Smooth muscle cell (in vitro differentiated cells): ENCODE measurements at regions not wholly inside any gene's neighbourhood (a gene's known extent, or its start where the extent isn't known, plus 50 kb on each side); places are given as distances from the start of the nearest gene placed in this dataset.
A peak's percentile ranks its signal among the peaks of the same experiment; 100 is the strongest.
"Not testable (repeated sequence)": the region's sequence is repeated elsewhere in the genome, so short reads cannot be mapped to it uniquely, and the experiment has no call there.

ENCODE experiments used
- DNase-seq: peaks from one replicate; lab custom pipeline; 2025; ENCODE audit not compliant: unreplicated experiment; lab: John Stamatoyannopoulos, UW
- H2AFZ ChIP-seq: fragments of 200-600 bp; sonication (generic); 2 replicates; pipeline ENCODE4 v1.6.0; 2016; ENCODE audit warnings: antibody characterized with exemption, low read depth, mild to moderate bottlenecking
- H3F3A ChIP-seq: fragments of 200-600 bp; sonication (generic); 2 replicates; pipeline ENCODE4 v1.6.0; 2017; ENCODE audit warnings: antibody characterized with exemption, low read depth
- H3K27ac ChIP-seq: fragments of 200-600 bp; sonication (generic); 2 replicates; pipeline ENCODE4 v1.5.1; 2016; ENCODE audit warnings: low read depth, mild to moderate bottlenecking
- H3K27me3 ChIP-seq: fragments of 200-600 bp; sonication (generic); 2 replicates; pipeline ENCODE4 v1.6.1; 2016; ENCODE audit warnings: low read depth, mild to moderate bottlenecking
- H3K36me3 ChIP-seq: fragments of 200-600 bp; sonication (generic); 2 replicates; pipeline ENCODE4 v1.5.1; 2016; ENCODE audit warnings: low read depth
- H3K4me1 ChIP-seq: fragments of 200-600 bp; sonication (generic); 2 replicates; pipeline ENCODE4 v1.5.1; 2016; ENCODE audit warnings: low read depth
- H3K4me2 ChIP-seq: fragments of 200-600 bp; sonication (generic); 2 replicates; pipeline ENCODE4 v1.6.0; 2016; ENCODE audit warnings: mild to moderate bottlenecking
- H3K4me3 ChIP-seq: fragments of 200-600 bp; sonication (generic); 2 replicates; pipeline ENCODE4 v1.5.1; 2016; ENCODE audit warnings: mild to moderate bottlenecking
- H3K79me2 ChIP-seq: fragments of 200-600 bp; sonication (generic); 2 replicates; pipeline ENCODE4 v1.6.0; 2016; ENCODE audit warnings: low read depth, mild to moderate bottlenecking
- H3K9ac ChIP-seq: fragments of 200-600 bp; sonication (generic); 2 replicates; pipeline ENCODE4 v1.6.0; 2016; ENCODE audit warnings: low read depth
- H3K9me3 ChIP-seq: fragments of 200-600 bp; sonication (generic); replicated peaks from 2 replicates; pipeline ENCODE4 v1.5.1; 2016; ENCODE audit warnings: low read depth
- H4K20me1 ChIP-seq: fragments of 200-600 bp; sonication (generic); 2 replicates; pipeline ENCODE4 v1.6.0; 2016; ENCODE audit warnings: low read depth
- CTCF ChIP-seq: fragments of 200-600 bp; sonication (generic); IDR thresholded peaks from 2 replicates; pipeline ENCODE4 v1.5.1; 2017; ENCODE audit warnings: borderline replicate concordance, mild to moderate bottlenecking, antibody characterized with exemption; ENCODE audit not compliant: insufficient read depth, poor library complexity, severe bottlenecking
- WGBS: methylation state at CpG from one replicate; pipeline ENCODE4 v1.1.7; 2016; ENCODE audit warnings: low lambda C conversion rate; 5-methylcytosine and 5-hydroxymethylcytosine counted together

GRCh38 chr4:117135634-117136354 lies 50.4 kb upstream of the TRAM1L1 start:
- Histone ChIP-seq H3F3A (no peaks in the 10 kb centered on the region), H3K79me2 (no peaks in the 10 kb centered on the region), H2AFZ (no peak overlapping the region), H3K4me2 (no peak overlapping the region), H3K4me1 (peaks cover 2% of the 10 kb centered on the region), H3K36me3 (no peaks in the 10 kb centered on the region), H3K27me3 (no peaks in the 10 kb centered on the region), H4K20me1 (no peaks in the 10 kb centered on the region), H3K27ac (peak overlapping the region; percentile 55), H3K4me3 (no peak overlapping the region), H3K9me3 (no peaks in the 10 kb centered on the region), H3K9ac (no peak overlapping the region)
- TF ChIP-seq CTCF = no peak
- DNase-seq = no peak

GRCh38 chr4:117137145-117137544 lies 51.8 kb upstream of the TRAM1L1 start:
- WGBS = 37% methylated on average over 2 of the region's 2 CpGs
- no peaks in the 10 kb centered on the region for H3K9me3 ChIP-seq
- no peaks in the 10 kb centered on the region for H3K27me3 ChIP-seq
- H3K4me3 ChIP-seq = no peak overlapping the region
- H3K4me2 ChIP-seq = no peak overlapping the region
- no peaks in the 10 kb centered on the region for H4K20me1 ChIP-seq
- H3K79me2 ChIP-seq = no peaks in the 10 kb centered on the region
- H3F3A ChIP-seq = no peaks in the 10 kb centered on the region
- H2AFZ ChIP-seq = no peak overlapping the region
- DNase-seq = no peak
- peaks cover 2% of the 10 kb centered on the region for H3K4me1 ChIP-seq
- no peak overlapping the region for H3K9ac ChIP-seq
- no peaks in the 10 kb centered on the region for H3K36me3 ChIP-seq
- peak overlapping the region; percentile 55 for H3K27ac ChIP-seq
- TF ChIP-seq CTCF = no peak

- not testable (repeated sequence) for DNase-seq, H3K27me3 ChIP-seq, H2AFZ ChIP-seq, H3K9me3 ChIP-seq, H4K20me1 ChIP-seq, H3K4me3 ChIP-seq, H3K4me2 ChIP-seq, H3K27ac ChIP-seq, H3K36me3 ChIP-seq, H3K9ac ChIP-seq, H3F3A ChIP-seq, H3K79me2 ChIP-seq, H3K4me1 ChIP-seq
- 97% methylated on average over 3 of the region's 3 CpGs for WGBS
Measured at GRCh38 chr4:117138732-117139131, 53.4 kb upstream of the TRAM1L1 start.

- H3K4me2 ChIP-seq = no peak overlapping the region
- no peaks in the 10 kb centered on the region for H4K20me1 ChIP-seq
- H2AFZ ChIP-seq = no peak overlapping the region
- no peaks in the 10 kb centered on the region for H3K36me3 ChIP-seq
- no peak for DNase-seq
- peaks cover 15% of the 10 kb centered on the region for H3K4me1 ChIP-seq
- WGBS = 91% methylated on average over 6 of the region's 6 CpGs
- no peak for TF ChIP-seq CTCF
- H3K27ac ChIP-seq = no peak overlapping the region
- no peaks in the 10 kb centered on the region for H3F3A ChIP-seq
- H3K4me3 ChIP-seq = no peak overlapping the region
- H3K9ac ChIP-seq = no peak overlapping the region
- no peaks in the 10 kb centered on the region for H3K79me2 ChIP-seq
- H3K9me3 ChIP-seq = no peaks in the 10 kb centered on the region
- no peaks in the 10 kb centered on the region for H3K27me3 ChIP-seq
Measured at GRCh38 chr4:117154251-117154650, 68.9 kb upstream of the TRAM1L1 start.
